ENCODE measurements at regions not wholly inside any gene's neighbourhood (a gene's known extent, or its start where the extent isn't known, plus 50 kb on each side); places are given as distances from the start of the nearest gene placed in this dataset.

GRCh38 chr15:95475067-95475466 is 855.4 kb upstream of the NR2F2 start:
- TF ChIP-seq CTCF (IDR thresholded peaks at IDR 0.05; ENCODE audit: low read length) (no peak), EZH2 (IDR thresholded peaks at IDR 0.05; ENCODE audit: borderline replicate concordance, low read length) (no peak)
